H1 (cell line): ENCODE measurements at regions not wholly inside any gene's neighbourhood (a gene's known extent, or its start where the extent isn't known, plus 50 kb on each side); places are given as distances from the start of the nearest gene placed in this dataset.

ENCODE experiments used
- CBX5 ChIP-seq: fragments of 300-800, 300-1000 bp; sonication (generic); IDR thresholded peaks from 2 replicates; pipeline ENCODE4 v1.7.1; 2016; ENCODE audit warnings: antibody characterized with exemption, low read length, low read depth
- NANOG ChIP-seq: IDR thresholded peaks from 2 replicates; pipeline ENCODE4 v1.6.1; 2011; ENCODE audit warnings: low read length, low read depth, mild to moderate bottlenecking, inconsistent platforms; ENCODE audit not compliant: insufficient read depth, poor library complexity, severe bottlenecking
- PHF8 ChIP-seq: fragments of 200-600 bp; sonication (generic); conservative IDR thresholded peaks from 2 replicates; pipeline ENCODE4 v1.7.1; 2012; ENCODE audit warnings: low read depth, mild to moderate bottlenecking, inconsistent platforms, low read length, moderate library complexity
- POU5F1 ChIP-seq: IDR thresholded peaks from 2 replicates; pipeline ENCODE4 v1.6.1; 2011; ENCODE audit warnings: low read depth, mild to moderate bottlenecking, low read length, moderate library complexity
- SUZ12 ChIP-seq: fragments of 200-600 bp; sonication (generic); IDR thresholded peaks from 2 replicates; pipeline ENCODE4 v1.6.1; 2012; ENCODE audit warnings: mild to moderate bottlenecking, inconsistent platforms, low read length, moderate library complexity, mixed read lengths
- TF ChIP-seq, protein P1 (sequence below): fragments of 300-600 bp; sonication (generic); IDR thresholded peaks from 2 replicates; pipeline ENCODE4 v1.7.1; 2012; ENCODE audit warnings: low read length, moderate library complexity, mild to moderate bottlenecking, inconsistent platforms; ENCODE audit not compliant: insufficient replicate concordance

DNA sequence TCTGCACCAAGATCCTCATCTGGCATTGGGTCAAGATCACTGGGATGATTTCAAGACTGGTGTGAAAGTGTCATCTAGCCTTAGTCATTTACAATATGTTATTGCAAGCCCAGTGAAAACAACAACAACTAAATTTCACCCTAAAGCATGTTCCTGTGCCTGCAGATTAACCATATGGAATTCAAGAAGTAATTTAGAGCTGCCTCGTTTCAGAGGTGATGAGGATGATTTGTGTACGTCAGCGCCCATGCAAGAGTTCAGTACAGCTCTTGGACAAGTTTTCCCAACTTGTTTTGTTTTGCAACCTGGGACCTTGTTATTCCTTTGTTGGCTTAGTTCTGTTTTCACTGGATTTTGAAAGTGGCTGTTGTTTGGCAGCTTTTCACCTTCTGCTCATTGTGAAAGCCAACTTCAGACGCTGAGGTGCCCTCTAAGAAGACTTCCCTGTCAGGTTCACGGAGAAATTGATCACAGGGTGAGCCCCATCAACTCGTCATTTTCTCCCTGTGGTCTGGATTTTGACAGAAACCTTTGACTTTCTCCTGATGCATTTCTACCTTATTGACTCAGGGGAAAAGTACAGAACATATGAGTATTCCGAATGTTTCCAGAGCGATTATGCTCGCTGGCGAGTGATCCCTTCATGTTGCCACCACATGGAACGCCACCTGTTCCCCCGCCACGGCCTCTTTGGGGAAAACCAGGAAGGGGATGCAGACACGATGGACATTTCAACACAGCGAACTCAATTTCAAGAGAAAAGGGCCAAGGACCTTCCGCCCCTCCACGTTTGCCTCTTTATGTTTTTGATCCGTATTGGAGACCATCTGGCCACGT is 85.6 kb downstream of the FOXL1 start (continued):
- TF ChIP-seq, protein P1, sequence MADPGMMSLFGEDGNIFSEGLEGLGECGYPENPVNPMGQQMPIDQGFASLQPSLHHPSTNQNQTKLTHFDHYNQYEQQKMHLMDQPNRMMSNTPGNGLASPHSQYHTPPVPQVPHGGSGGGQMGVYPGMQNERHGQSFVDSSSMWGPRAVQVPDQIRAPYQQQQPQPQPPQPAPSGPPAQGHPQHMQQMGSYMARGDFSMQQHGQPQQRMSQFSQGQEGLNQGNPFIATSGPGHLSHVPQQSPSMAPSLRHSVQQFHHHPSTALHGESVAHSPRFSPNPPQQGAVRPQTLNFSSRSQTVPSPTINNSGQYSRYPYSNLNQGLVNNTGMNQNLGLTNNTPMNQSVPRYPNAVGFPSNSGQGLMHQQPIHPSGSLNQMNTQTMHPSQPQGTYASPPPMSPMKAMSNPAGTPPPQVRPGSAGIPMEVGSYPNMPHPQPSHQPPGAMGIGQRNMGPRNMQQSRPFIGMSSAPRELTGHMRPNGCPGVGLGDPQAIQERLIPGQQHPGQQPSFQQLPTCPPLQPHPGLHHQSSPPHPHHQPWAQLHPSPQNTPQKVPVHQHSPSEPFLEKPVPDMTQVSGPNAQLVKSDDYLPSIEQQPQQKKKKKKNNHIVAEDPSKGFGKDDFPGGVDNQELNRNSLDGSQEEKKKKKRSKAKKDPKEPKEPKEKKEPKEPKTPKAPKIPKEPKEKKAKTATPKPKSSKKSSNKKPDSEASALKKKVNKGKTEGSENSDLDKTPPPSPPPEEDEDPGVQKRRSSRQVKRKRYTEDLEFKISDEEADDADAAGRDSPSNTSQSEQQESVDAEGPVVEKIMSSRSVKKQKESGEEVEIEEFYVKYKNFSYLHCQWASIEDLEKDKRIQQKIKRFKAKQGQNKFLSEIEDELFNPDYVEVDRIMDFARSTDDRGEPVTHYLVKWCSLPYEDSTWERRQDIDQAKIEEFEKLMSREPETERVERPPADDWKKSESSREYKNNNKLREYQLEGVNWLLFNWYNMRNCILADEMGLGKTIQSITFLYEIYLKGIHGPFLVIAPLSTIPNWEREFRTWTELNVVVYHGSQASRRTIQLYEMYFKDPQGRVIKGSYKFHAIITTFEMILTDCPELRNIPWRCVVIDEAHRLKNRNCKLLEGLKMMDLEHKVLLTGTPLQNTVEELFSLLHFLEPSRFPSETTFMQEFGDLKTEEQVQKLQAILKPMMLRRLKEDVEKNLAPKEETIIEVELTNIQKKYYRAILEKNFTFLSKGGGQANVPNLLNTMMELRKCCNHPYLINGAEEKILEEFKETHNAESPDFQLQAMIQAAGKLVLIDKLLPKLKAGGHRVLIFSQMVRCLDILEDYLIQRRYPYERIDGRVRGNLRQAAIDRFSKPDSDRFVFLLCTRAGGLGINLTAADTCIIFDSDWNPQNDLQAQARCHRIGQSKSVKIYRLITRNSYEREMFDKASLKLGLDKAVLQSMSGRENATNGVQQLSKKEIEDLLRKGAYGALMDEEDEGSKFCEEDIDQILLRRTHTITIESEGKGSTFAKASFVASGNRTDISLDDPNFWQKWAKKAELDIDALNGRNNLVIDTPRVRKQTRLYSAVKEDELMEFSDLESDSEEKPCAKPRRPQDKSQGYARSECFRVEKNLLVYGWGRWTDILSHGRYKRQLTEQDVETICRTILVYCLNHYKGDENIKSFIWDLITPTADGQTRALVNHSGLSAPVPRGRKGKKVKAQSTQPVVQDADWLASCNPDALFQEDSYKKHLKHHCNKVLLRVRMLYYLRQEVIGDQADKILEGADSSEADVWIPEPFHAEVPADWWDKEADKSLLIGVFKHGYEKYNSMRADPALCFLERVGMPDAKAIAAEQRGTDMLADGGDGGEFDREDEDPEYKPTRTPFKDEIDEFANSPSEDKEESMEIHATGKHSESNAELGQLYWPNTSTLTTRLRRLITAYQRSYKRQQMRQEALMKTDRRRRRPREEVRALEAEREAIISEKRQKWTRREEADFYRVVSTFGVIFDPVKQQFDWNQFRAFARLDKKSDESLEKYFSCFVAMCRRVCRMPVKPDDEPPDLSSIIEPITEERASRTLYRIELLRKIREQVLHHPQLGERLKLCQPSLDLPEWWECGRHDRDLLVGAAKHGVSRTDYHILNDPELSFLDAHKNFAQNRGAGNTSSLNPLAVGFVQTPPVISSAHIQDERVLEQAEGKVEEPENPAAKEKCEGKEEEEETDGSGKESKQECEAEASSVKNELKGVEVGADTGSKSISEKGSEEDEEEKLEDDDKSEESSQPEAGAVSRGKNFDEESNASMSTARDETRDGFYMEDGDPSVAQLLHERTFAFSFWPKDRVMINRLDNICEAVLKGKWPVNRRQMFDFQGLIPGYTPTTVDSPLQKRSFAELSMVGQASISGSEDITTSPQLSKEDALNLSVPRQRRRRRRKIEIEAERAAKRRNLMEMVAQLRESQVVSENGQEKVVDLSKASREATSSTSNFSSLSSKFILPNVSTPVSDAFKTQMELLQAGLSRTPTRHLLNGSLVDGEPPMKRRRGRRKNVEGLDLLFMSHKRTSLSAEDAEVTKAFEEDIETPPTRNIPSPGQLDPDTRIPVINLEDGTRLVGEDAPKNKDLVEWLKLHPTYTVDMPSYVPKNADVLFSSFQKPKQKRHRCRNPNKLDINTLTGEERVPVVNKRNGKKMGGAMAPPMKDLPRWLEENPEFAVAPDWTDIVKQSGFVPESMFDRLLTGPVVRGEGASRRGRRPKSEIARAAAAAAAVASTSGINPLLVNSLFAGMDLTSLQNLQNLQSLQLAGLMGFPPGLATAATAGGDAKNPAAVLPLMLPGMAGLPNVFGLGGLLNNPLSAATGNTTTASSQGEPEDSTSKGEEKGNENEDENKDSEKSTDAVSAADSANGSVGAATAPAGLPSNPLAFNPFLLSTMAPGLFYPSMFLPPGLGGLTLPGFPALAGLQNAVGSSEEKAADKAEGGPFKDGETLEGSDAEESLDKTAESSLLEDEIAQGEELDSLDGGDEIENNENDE = no peak
- no peak for TF ChIP-seq CBX5
- TF ChIP-seq PHF8 = no peak
- TF ChIP-seq NANOG = no peak
- no peak for TF ChIP-seq POU5F1
- TF ChIP-seq SUZ12 = no peak
